IPS DF 19.7 (cell line): ENCODE measurements at regions not wholly inside any gene's neighbourhood (a gene's known extent, or its start where the extent isn't known, plus 50 kb on each side); places are given as distances from the start of the nearest gene placed in this dataset.

Source experiments
- DNase-seq: peaks from one replicate; pipeline ENCODE4 v3.0.0-alpha.2; 2013; ENCODE audit warnings: low read depth, low spot score

- DNase-seq: no peak
Observed at GRCh38 chr18:74023220-74023619, 124.4 kb downstream of the FBXO15 start.

- DNase-seq: no peak
Observed at GRCh38 chr18:74019864-74020263, 127.8 kb downstream of the FBXO15 start.

- no peak for DNase-seq
Observed at GRCh38 chr18:74013955-74014354, 133.7 kb downstream of the FBXO15 start.

DNA sequence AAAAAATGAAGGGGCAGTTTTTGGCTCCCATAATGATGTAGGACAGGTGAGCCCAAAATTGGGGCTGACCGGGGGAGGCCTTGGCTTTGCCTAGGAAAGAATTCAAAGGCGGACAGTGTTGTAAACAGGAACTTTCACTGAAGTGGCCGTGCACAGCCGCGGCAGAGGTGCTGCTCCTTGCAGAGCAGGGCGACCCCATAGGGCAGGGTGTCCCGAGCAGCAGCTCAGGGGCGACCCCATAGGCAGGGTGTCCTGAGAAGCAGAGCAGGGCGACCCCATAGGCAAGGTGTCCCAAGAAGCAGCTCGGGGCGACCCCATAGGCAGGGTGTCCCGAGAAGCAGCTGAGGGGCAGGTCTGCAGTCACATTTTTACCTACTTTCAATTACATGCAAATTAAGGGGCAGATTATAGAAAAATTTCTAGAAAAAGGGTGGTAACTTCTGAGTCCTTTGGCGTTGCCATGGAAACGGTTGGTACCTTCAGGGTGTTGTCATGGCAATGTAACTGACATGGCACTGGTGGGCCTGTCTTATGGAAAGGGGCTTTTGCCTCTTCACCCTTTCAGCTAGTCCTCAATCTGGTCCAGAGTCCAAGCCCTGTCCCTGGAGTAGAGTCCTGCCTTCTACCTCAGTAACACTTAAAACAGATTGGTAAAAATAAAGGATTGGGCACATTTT, 134.5 kb downstream of the FBXO15 start:
- no peak for DNase-seq

GRCh38 chr18:74006143-74006542, 141.5 kb downstream of the FBXO15 start:
- no peak for DNase-seq

DNA sequence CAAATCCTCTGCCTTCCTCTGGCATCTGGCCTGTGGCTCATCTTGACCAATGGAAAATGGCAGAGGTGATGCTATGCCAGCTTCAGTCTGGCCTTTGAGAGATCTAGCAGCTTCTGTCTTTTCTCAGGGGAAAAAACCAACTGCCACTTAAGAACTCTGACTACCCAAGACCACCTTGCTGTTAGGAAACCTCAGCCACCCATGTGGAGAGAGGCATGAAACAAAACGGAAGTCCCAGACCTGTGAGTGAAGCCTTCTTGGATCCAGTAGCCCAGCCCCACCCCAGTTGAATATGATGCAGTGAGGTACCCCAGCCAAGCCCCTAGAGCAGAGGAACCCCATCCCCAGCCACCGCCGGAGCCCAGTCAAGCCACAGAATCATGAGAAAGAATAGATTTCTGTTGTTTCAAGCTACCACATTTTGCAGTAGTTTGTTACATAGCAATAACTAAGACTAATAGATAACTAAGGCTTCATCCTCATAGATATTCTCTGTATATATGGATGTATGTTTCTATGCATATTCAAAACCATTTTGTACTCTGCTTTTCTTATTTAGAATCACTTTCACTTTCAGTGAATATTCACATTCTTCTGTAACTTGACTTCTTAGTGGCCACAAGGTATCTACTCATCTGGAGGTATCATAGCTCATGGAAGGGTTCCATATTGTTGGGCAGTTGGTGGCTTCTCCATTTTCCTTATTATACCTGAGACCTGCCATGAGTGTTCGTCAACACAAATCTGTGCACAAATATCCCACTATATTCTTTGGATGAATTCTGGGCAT, 142.1 kb downstream of the FBXO15 start:
- DNase-seq: no peak

DNA sequence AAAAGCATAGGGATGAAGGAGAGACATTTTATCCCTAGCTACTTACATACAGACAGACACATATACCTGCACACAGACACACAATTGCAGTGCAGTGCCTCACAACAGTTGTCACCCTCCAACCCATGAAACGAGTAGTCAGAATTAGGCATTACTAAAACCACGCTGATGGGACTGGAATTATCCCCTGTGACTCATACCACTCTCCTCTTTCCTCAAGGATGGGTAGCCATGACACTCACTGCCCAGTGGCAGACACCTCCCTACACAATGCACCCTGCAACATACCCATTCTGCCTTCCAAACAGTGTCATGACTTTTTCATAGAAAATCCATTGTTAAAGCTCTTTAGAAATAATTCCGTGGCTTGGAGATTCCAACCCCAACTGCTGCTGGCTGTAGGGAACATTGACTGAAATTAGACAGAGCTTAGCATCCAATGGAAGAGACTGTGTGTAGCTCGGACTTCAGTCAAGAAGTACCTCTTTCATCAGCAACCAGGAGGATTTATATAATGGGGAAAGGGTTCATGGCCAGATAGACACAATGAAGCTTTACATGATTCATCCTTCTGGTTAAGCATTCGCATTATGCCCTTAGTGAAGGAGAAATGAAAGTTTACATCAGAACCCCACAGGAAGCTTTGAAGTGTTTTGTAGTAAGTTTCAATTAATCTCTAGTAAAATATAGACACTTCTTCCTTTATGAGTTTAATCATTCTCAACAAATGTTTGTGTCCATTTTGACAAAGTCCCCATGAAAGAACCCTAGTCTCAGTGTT, 155.2 kb downstream of the FBXO15 start:
- DNase-seq: no peak

DNA sequence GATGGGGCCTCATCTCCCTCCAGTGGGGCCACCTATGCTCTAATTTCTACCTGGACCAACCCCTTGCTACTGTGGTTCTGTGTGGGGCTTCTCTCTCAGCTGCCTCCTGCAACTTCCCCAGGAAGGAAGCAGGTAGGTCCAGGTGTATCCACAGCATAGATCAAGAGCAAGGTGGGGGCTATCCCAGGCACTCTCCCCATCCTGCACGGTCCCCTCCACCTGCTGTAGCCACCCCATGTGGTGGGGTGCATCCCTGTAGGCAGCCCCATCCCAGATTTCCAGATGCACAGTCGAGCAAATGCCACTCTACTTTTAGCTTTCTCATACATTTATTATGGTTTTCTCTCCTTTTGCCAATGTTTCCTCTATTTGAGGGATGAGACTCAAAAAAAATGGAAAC, 156.1 kb downstream of the FBXO15 start:
- DNase-seq: no peak

DNA sequence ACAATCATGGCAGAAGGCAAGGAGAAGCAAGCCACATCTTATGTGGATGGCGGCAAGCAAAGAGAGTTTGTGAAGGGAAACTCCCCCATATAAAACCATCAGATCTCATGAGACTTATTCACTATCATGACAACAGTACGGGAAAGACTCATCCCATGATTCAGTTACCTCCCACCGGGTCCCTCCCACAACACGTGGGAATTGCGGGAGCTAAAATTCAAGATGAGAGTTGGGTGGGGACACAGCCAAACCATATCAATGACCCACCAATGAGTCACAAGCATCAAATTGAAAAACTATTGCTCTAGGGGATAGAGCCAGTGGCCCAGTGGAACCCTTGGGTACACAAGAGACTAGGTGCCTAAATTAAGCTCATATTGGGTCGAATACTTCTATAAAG, 157.4 kb downstream of the FBXO15 start:
- no peak for DNase-seq

DNA sequence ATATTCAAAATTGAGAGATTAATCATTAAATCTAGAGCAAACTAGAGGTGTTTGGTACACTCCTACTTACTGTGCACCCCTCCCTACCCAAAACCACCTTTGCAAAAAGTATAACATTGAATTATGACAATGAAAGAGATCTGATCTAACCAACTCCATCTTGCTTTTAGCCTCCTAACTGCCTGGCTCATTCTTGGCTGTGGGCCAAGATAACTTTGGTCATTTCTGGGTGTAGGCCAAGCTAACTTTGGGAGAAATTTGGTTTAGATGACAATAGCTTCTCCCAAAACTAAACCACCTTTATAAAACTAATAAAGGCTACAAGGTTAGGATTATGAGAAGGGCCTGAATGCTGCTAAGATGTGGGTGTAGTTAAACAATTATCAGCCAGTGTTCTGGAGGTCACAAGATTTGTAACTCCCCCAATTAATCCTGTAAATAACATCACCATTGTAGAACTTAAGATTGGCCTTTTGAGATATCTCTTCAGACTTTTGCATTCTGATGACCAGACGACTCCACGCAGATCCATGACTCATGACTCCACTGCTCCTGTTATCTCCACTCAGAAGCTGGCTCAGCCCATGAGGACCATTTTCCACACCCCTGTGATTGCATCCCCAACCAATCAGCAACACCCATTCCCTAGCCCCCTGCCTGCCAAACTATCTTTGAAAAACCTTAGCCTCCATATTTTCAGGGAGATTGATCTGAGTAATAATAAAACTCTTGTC, 160.2 kb downstream of the FBXO15 start:
- no peak for DNase-seq

DNA sequence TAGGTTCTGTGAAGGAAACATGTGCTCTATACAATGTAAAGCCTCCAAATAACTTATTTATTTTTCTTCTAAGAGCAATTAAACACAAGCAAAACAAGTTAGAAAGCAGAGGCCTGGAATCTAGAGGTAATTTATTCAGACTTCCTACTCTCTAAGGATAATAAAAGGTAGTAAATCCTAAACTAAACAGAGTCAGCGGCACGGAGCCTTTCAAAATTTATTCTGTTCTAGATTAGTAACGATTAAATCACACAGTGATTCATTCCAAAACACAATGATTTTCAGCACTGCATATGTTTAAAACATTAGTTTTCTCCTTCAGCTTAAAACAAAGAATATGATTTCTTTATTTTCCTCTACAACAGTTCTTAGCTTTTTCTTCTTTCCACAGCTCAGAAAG, 160.9 kb downstream of the FBXO15 start:
- no peak for DNase-seq

GRCh38 chr18:73985855-73986625, 161.6 kb downstream of the FBXO15 start:
- DNase-seq: no peak

DNA sequence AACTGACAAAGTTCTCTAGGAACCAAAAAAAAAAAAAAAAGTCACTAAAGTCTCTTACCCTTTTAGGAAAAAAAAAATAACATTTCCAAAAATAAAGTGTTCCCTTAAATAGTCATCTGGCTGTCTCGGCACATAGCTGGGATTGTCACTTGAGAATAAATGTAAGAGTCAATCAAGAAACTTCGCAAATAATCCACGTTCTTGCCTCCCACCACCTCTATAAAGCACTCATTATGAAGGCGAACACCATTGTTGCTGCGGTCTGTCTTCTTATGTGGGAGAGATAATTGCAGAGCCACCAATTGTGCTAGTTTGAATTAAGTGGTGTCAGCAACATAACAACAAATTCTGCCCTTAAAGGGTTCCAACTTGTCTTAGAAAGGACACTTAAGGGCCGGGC, 163.7 kb downstream of the FBXO15 start:
- DNase-seq: no peak

DNA sequence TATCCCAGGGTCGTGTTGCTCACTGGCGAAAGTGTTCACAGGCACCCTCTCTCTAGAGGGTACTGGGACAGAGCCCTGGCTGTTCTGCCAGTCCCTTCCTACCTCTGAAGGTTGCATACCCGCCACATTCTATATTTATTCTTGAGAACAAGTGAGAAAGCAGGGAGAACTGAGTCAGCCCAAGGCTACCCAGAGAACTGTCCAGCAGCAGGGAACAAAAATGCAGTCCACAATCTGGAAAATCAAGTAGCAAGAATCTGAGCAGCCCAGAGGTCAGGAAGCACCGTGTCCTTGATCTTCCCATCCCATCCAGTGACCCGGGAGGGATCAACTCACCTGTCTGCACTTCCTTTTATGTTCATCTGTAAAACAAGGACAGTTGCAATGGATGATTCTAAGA, 164.1 kb downstream of the FBXO15 start:
- DNase-seq: no peak

DNA sequence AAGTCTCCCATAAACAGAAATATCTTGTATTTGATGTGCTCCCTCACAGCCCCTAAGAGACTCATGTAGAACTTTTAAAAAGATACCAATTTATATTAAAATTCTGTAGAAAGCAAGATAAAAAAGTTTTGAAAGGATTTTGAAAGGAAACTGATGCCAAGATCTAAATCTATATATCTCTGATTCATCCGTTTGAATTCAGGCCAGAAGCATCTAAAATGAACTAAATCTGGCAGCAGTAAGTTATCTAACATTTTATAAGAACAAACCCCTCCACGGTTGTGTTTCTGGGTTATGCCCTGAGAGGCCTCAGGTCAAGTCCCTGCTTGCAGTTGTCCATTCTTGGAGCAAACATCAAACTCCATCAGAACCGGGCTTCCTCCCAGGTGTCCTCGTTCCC, 165.8 kb downstream of the FBXO15 start:
- DNase-seq: no peak

- DNase-seq: no peak
Observed at GRCh38 chr18:73980289-73980979, 167.2 kb downstream of the FBXO15 start.

- DNase-seq: no peak
Observed at GRCh38 chr18:73979742-73980141, 167.9 kb downstream of the FBXO15 start.

- DNase-seq: no peak
Observed at GRCh38 chr18:73976433-73976832, 171.2 kb downstream of the FBXO15 start.

- DNase-seq: no peak
Observed at GRCh38 chr18:73975266-73975665, 172.4 kb downstream of the FBXO15 start.

- DNase-seq: no peak
Observed at GRCh38 chr18:73973972-73974371, 173.7 kb downstream of the FBXO15 start.

GRCh38 chr18:73966954-73967353, 180.7 kb downstream of the FBXO15 start:
- no peak for DNase-seq
